Thoracic aorta (tissue), 2 donors: ENCODE measurements at regions not wholly inside any gene's neighbourhood (a gene's known extent, or its start where the extent isn't known, plus 50 kb on each side); places are given as distances from the start of the nearest gene placed in this dataset.

Source experiments
- ATAC-seq: fragments of 150-250 bp; one replicate; pipeline ENCODE4 v1.8.0; 2017; ENCODE audit warnings: low read depth; ENCODE audit not compliant: insufficient number of reproducible peaks, low FRiP score
- DNase-seq: peaks from one replicate; pipeline ENCODE4 v3.0.0-alpha.2; 2020; ENCODE audit warnings: low spot score
- H3K27ac ChIP-seq, 2 donors: fragments of 200-600 bp; sonication (generic); 1 replicate in 1 of 2; 2 replicates in 1 of 2; pipeline ENCODE4 v1.5.1; 2016; ENCODE audit warnings: mild to moderate bottlenecking in 2 of 2, moderate library complexity in 2 of 2
- H3K27me3 ChIP-seq: fragments of 200-600 bp; sonication (generic); replicated peaks from 2 replicates; pipeline ENCODE4 v1.6.0; 2016; ENCODE audit warnings: mild to moderate bottlenecking; ENCODE audit not compliant: insufficient read depth
- H3K36me3 ChIP-seq: fragments of 200-600 bp; sonication (generic); one replicate; pipeline ENCODE4 v1.5.1; 2016
- H3K4me1 ChIP-seq, 2 donors: fragments of 200-600 bp; sonication (generic); 1 replicate in 1 of 2; 2 replicates in 1 of 2; pipeline versions ENCODE4 v1.5.1 to v1.6.0; 2016; ENCODE audit warnings: low read depth in 2 of 2, mild to moderate bottlenecking in 1 of 2; ENCODE audit not compliant: control insufficient read depth in 1 of 2
- H3K4me3 ChIP-seq: fragments of 200-600 bp; sonication (generic); 2 replicates; pipeline ENCODE4 v1.5.1; 2016; ENCODE audit warnings: mild to moderate bottlenecking
- H3K9me3 ChIP-seq: fragments of 200-600 bp; sonication (generic); 2 replicates; pipeline ENCODE4 v1.5.1; 2016
- CTCF ChIP-seq: fragments of 200-600 bp; sonication (generic); IDR thresholded peaks from one replicate; pipeline ENCODE4 v1.5.1; 2019; ENCODE audit warnings: antibody characterized with exemption

- no peak overlapping the region for H3K27ac ChIP-seq
- ATAC-seq = no peak
- no peaks in the 10 kb centered on the region for H3K4me1 ChIP-seq
- H3K9me3 ChIP-seq = no peaks in the 10 kb centered on the region
- TF ChIP-seq CTCF = no peak
- no peaks in the 10 kb centered on the region for H3K27me3 ChIP-seq
- no peak overlapping the region for H3K4me3 ChIP-seq
- no peak for DNase-seq
- no peaks in the 10 kb centered on the region for H3K36me3 ChIP-seq
These were observed 1574.5 kb upstream of the TENM3 start for GRCh38 chr4:180668732-180669131.

DNA sequence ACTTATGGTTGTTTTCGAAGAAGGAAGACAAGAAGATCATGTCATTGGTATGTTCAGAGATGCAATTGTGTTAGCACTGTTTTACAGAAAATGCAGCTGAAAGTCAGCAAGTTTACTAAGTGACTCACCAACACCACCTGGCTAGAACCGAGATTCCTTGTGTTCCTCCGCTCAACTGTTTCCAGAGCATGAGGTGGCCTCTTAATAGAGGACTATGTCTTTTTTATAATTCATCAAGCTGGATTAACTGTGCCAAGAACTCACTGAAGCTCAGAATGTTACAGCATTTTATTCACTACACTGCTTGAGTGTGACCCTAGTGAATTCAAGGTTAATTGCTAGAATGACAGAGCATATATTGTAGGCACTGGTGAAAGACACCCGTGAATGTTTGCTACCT is 1573.5 kb upstream of the TENM3 start:
- H3K9me3 ChIP-seq = no peaks in the 10 kb centered on the region
- DNase-seq (no peak), ATAC-seq (no peak)
- no peaks in the 10 kb centered on the region for H3K4me1 ChIP-seq
- no peak overlapping the region for H3K27ac ChIP-seq
- H3K27me3 ChIP-seq = no peaks in the 10 kb centered on the region
- no peak overlapping the region for H3K4me3 ChIP-seq
- no peaks in the 10 kb centered on the region for H3K36me3 ChIP-seq
- no peak for TF ChIP-seq CTCF

DNA sequence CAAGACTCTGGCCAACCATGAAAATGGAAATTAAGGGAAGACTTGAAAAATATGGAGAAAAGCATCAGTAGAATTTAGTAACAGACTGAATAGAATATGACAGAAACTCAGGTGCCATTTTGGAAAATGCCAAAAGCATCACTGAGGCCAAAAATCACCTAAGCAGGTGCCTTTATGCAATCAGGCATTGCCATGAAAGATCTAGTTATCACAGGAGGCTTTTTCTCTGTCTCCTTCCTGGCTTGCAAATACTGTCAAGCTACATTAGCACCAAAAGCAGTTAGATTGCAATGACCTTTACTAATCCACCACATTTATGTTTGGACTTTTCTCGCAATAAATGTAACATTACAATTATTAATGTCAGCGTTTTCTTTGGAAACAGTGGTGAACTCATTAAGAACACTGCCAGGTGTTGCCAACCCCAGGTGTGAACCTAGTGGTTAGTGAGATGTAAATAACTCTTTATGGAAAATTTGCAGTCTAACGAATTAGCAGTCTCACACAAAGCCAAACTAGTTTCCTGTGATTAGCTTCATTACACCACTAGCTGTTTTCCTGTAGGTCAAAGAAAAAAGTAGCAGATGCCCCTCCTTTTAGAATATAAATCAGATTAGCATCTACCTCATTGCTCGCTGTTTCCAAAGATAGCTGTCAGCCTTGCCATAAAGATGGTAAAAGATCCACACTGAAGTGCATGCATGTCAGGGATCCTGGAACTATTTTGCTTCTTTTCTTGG is 1568.4 kb upstream of the TENM3 start:
- Histone ChIP-seq H3K4me3 (no peak overlapping the region), H3K4me1 (no peaks in the 10 kb centered on the region), H3K36me3 (no peaks in the 10 kb centered on the region), H3K27ac (no peak overlapping the region), H3K27me3 (no peaks in the 10 kb centered on the region), H3K9me3 (no peaks in the 10 kb centered on the region)
- ATAC-seq = no peak
- TF ChIP-seq CTCF = no peak
- DNase-seq = no peak

- no peak overlapping the region for H3K4me3 ChIP-seq
- no peaks in the 10 kb centered on the region for H3K27me3 ChIP-seq
- no peaks in the 10 kb centered on the region for H3K4me1 ChIP-seq
- no peak for ATAC-seq
- no peaks in the 10 kb centered on the region for H3K36me3 ChIP-seq
- H3K9me3 ChIP-seq = no peaks in the 10 kb centered on the region
- no peak overlapping the region for H3K27ac ChIP-seq
- TF ChIP-seq CTCF = no peak
- DNase-seq = no peak
These were observed 1567.9 kb upstream of the TENM3 start for GRCh38 chr4:180675359-180675650.

DNA sequence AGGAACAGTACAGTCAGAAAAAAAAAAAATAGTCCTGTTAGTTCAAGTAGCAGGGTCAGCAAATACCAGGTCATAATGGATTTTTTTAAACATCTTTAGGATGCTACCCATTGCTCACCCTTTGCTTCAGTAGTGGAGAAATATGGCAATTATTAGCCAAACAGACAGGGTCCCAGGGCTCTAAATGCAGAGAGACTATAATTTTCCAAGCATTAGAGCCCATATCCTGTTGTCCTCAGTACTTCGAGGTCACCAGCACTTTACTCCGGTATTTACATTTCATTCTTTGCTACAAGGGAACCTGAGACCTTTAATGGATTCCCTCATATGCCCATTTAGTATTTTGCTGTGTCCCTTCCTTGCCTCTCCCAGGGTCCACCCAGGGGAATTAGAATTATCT is 1562.9 kb upstream of the TENM3 start:
- ATAC-seq (no peak), DNase-seq (no peak)
- Histone ChIP-seq H3K4me1 (no peaks in the 10 kb centered on the region), H3K9me3 (no peaks in the 10 kb centered on the region), H3K27me3 (no peaks in the 10 kb centered on the region), H3K36me3 (no peaks in the 10 kb centered on the region), H3K27ac (no peak overlapping the region), H3K4me3 (no peak overlapping the region)
- no peak for TF ChIP-seq CTCF
